MCF 10A (cell line): ENCODE measurements at regions not wholly inside any gene's neighbourhood (a gene's known extent, or its start where the extent isn't known, plus 50 kb on each side); places are given as distances from the start of the nearest gene placed in this dataset.

Experiments
- BruUV-seq: library from RNA; stranded (reverse); fragments of 400-500 nt; replicated peaks from 2 replicates; lab custom pipeline; 2021; lab: Mats Ljungman, UMichigan
- CTCF ChIA-PET: fragments of 300-600 bp; sonication (Branson Sonifier 250); formaldehyde crosslinking; extraction: SDS; loops from one replicate; lab custom pipeline; 2021; ENCODE audit warnings: antibody characterized with exemption, inconsistent platforms; lab: Yijun Ruan, JAX
- POLR2A ChIA-PET: fragments of 300-600, 350-650 bp; sonication (Branson Sonifier 250); formaldehyde crosslinking; extraction: SDS; loops from one replicate; lab custom pipeline; 2020; ENCODE audit warnings: antibody characterized with exemption, inconsistent platforms; lab: Yijun Ruan, JAX
- DNase-seq: peaks from one replicate; pipeline ENCODE4 v3.0.0-alpha.2; 2018; ENCODE audit not compliant: unreplicated experiment
- H3K27ac Mint-ChIP-seq: one replicate; pipeline ENCODE4 v1.8.0; 2022; ENCODE audit warnings: mild to moderate bottlenecking, low read depth, mixed read lengths; ENCODE audit not compliant: unreplicated experiment
- H3K27me3 Mint-ChIP-seq: one replicate; pipeline ENCODE4 v1.8.0; 2022; ENCODE audit warnings: mixed read lengths; ENCODE audit not compliant: insufficient read depth, unreplicated experiment
- H3K36me3 Mint-ChIP-seq: one replicate; pipeline ENCODE4 v1.8.0; 2022; ENCODE audit warnings: mild to moderate bottlenecking, moderate library complexity, mixed read lengths; ENCODE audit not compliant: insufficient read depth, unreplicated experiment
- H3K4me1 Mint-ChIP-seq: one replicate; pipeline ENCODE4 v1.8.0; 2022; ENCODE audit warnings: mixed read lengths; ENCODE audit not compliant: insufficient read depth, unreplicated experiment
- H3K4me3 Mint-ChIP-seq: one replicate; pipeline ENCODE4 v1.8.0; 2022; ENCODE audit warnings: mild to moderate bottlenecking, moderate library complexity, mixed read lengths; ENCODE audit not compliant: unreplicated experiment
- H3K9me3 Mint-ChIP-seq: one replicate; pipeline ENCODE4 v1.8.0; 2022; ENCODE audit warnings: mixed read lengths; ENCODE audit not compliant: unreplicated experiment
- CTCF ChIP-seq: fragments of 200-600 bp; IDR thresholded peaks from one replicate; pipeline ENCODE4 v1.8.0; 2022; ENCODE audit warnings: antibody characterized with exemption, mild to moderate bottlenecking; ENCODE audit not compliant: unreplicated experiment
- intact Hi-C: fragments of 100-400 bp; cut with micrococcal nuclease; formaldehyde crosslinking; loops from 2 replicates; pipeline ENCODE4 v1.14.1; 2022

- no TSS peak for BruUV-seq
- POLR2A ChIA-PET = no interaction called here
Observed at GRCh38 chr19:13583753-13584152, 77.5 kb upstream of the CACNA1A start.

GRCh38 chr19:13583114-13583513 is 76.8 kb upstream of the CACNA1A start:
- Mint-ChIP-seq H3K36me3 (no peaks in the 10 kb centered on the region), H3K4me1 (no peaks in the 10 kb centered on the region), H3K4me3 (no peak overlapping the region), H3K27ac (no peak overlapping the region), H3K9me3 (peaks cover 3% of the 10 kb centered on the region), H3K27me3 (peaks cover 24% of the 10 kb centered on the region)
- ChIA-PET POLR2A (no interaction called here), CTCF (interaction anchor here (1.6 to 2.0 kb wide), 2 partner anchors 304 to 305 kb away, joined by 7 to 9 read pairs; no protein-coding TSS in a partner anchor)
- TF ChIP-seq CTCF = no peak
- intact Hi-C loops = no loop called here
- no TSS peak for BruUV-seq
- DNase-seq = no peak

More at GRCh38 chr19:13583753-13584152, 77.5 kb upstream of the CACNA1A start:
- intact Hi-C loops = no loop called here
- no peaks in the 10 kb centered on the region for H3K36me3 Mint-ChIP-seq
- no peak overlapping the region for H3K4me3 Mint-ChIP-seq
- peaks cover 24% of the 10 kb centered on the region for H3K27me3 Mint-ChIP-seq
- CTCF ChIA-PET = interaction anchor here (1.4 to 2.0 kb wide), 2 partner anchors 14 to 305 kb away, joined by 4 to 9 read pairs; no protein-coding TSS in a partner anchor
- no peak for TF ChIP-seq CTCF
- no peak overlapping the region for H3K27ac Mint-ChIP-seq
- H3K4me1 Mint-ChIP-seq = no peaks in the 10 kb centered on the region
- no peaks in the 10 kb centered on the region for H3K9me3 Mint-ChIP-seq
- no peak for DNase-seq

GRCh38 chr19:13581576-13581975 is 75.3 kb upstream of the CACNA1A start:
- ChIA-PET POLR2A (no interaction called here), CTCF (interaction anchor here (1.6 kb wide), 1 partner anchor 304 kb away, joined by 7 read pairs; no protein-coding TSS in a partner anchor)
- peaks cover 16% of the 10 kb centered on the region for H3K27me3 Mint-ChIP-seq
- DNase-seq = no peak
- TF ChIP-seq CTCF = no peak
- no peaks in the 10 kb centered on the region for H3K36me3 Mint-ChIP-seq
- H3K4me3 Mint-ChIP-seq = no peak overlapping the region
- intact Hi-C loops = no loop called here
- BruUV-seq = no TSS peak
- no peak overlapping the region for H3K27ac Mint-ChIP-seq
- H3K4me1 Mint-ChIP-seq = no peaks in the 10 kb centered on the region
- peaks cover 15% of the 10 kb centered on the region for H3K9me3 Mint-ChIP-seq

GRCh38 chr19:13579388-13580060 is 73.2 kb upstream of the CACNA1A start:
- CTCF ChIA-PET = interaction anchor here (0.6 to 4.2 kb wide), 8 partner anchors 7 to 301 kb away, joined by 3 to 25 read pairs (median 4); no protein-coding TSS in a partner anchor
- POLR2A ChIA-PET = no interaction called here
- H3K4me1 Mint-ChIP-seq = no peaks in the 10 kb centered on the region
- TF ChIP-seq CTCF = no peak
- no peak overlapping the region for H3K27ac Mint-ChIP-seq
- BruUV-seq = no TSS peak
- H3K27me3 Mint-ChIP-seq = peaks cover 5% of the 10 kb centered on the region
- no peaks in the 10 kb centered on the region for H3K36me3 Mint-ChIP-seq
- DNase-seq = no peak
- intact Hi-C loops = no loop called here
- no peak overlapping the region for H3K4me3 Mint-ChIP-seq
- H3K9me3 Mint-ChIP-seq = peaks cover 23% of the 10 kb centered on the region
